Cardiac fibroblast (primary cell): ENCODE measurements at regions not wholly inside any gene's neighbourhood (a gene's known extent, or its start where the extent isn't known, plus 50 kb on each side); places are given as distances from the start of the nearest gene placed in this dataset.

Experiments used
- DNase-seq, 2 donors: peaks; one replicate each; pipeline versions ENCODE4 v3.0.0 to v3.0.0-alpha.2; 2010; ENCODE audit warnings: low read depth in 2 of 2
- H3K4me3 ChIP-seq, 2 donors: replicated peaks in 1 of 2; 1 replicate in 1 of 2; 2 replicates in 1 of 2; pipeline ENCODE4 v1.5.1; 2011; ENCODE audit warnings: low read depth in 2 of 2, low read length in 2 of 2, mild to moderate bottlenecking in 2 of 2, moderate library complexity in 1 of 2
- TF ChIP-seq, protein P1 (sequence below): IDR thresholded peaks from one replicate; pipeline ENCODE4 v1.5.1; 2011; ENCODE audit warnings: low read depth, mild to moderate bottlenecking, low read length, inconsistent platforms

DNA sequence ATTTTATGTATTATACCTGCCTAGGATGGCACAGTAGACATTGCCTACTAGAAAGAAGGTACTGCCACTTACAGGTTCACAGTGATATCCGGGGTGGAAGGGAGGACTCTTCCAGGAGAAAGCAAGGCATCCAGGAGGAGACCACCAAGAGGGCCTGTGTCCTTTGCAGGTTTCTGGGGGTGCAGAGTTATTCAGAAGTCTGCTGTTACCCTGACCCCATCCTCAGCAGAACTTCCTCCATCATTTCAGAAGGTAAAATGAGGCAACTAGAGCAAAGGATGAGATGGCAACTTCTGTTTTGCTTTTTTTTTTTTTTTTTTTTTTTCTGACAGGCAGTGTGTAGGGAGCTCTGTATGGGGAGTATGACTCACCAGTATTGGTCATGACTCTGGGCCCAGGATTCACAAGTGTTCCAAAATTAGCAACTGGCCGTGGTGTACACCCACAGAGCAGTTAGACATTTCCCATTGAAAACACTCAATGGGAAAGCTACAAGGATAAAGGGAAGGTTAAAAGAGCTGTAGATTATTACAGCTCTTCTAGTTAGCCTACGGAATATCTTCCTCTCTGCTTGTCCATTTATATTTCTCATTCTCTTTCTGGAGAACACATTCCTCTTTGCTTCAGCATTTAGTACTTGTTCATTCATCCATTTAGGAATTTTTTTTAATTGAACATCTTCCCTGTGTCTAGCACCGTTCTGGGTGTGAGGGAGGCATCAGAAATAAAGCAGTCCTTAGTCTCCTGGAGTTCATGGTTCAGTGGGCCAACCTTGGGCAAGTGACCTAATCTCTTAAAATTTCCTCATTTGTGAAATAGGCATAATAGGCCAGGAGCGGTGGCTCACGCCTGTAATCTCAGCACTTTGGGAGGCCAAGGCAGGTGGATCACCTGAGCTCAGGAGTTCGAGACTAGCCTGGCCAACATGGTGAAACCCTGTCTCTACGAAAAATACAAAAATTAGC, 50.5 kb upstream of the PPP2R5A start:
- TF ChIP-seq, protein P1, sequence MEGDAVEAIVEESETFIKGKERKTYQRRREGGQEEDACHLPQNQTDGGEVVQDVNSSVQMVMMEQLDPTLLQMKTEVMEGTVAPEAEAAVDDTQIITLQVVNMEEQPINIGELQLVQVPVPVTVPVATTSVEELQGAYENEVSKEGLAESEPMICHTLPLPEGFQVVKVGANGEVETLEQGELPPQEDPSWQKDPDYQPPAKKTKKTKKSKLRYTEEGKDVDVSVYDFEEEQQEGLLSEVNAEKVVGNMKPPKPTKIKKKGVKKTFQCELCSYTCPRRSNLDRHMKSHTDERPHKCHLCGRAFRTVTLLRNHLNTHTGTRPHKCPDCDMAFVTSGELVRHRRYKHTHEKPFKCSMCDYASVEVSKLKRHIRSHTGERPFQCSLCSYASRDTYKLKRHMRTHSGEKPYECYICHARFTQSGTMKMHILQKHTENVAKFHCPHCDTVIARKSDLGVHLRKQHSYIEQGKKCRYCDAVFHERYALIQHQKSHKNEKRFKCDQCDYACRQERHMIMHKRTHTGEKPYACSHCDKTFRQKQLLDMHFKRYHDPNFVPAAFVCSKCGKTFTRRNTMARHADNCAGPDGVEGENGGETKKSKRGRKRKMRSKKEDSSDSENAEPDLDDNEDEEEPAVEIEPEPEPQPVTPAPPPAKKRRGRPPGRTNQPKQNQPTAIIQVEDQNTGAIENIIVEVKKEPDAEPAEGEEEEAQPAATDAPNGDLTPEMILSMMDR, result no peak
- H3K4me3 ChIP-seq, result no peak overlapping the region
- DNase-seq, result peak; percentile 94 to 95
